ENCODE measurements at regions not wholly inside any gene's neighbourhood (a gene's known extent, or its start where the extent isn't known, plus 50 kb on each side); places are given as distances from the start of the nearest gene placed in this dataset.
"Not testable (repeated sequence)": the region's sequence is repeated elsewhere in the genome, so short reads cannot be mapped to it uniquely, and the experiment has no call there.

DNA sequence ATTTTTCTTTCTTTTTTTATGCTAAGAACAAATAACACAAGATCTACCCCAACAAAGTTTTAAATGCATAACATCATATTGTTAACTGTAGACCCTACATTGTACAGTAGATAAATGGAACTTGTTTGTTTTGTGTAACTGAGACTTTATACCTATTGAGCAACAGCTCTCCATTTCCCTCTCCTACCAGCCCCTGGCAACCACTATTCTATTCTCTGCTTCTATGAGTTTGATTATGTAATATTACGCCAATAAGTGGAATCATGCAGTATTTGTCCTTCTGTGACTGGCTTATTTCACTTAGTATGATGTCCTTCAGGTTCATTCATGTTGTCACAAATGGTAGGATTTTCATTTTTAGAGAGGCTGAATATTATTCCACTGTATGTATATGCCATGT lies 308.2 kb upstream of the PRR16 start:
- no peak for DNase-seq

DNA sequence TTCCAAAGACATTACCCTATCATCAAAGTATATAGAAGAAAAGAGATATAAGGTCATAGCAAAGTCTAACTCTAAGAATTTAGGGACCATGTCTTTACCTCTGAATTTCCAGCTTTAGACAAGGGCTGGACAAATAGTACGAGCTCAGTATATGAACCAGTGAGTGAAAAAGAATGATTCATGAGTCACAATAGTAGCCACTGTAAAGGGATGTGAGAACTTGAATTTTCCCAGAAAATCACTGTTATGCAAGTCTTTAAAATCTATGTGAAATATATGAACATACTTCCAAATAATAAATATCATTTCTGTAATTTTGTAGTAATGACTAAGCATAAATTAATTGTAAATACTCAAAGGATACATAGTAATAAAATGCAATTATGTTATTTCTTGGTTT lies 305.9 kb upstream of the PRR16 start:
- DNase-seq: no peak

DNA sequence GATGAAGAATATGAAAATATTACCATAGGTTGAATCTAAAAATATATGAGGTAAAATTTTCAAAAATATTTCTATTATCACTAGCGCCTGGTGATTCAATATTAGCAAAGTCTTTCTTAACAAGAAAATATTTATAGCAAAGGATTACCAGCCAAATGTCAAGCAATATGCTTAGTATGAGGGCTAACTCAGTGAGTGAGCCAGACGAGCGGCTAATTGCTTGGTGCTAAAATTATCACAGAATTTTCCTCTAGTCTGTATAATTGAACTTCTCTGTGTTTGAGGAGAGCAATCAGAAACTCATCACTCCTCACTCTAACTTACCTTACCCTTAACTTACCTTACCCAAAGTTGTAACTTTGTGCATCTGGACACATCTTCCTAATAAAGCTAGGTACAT lies 304.9 kb upstream of the PRR16 start:
- no peak for DNase-seq

DNA sequence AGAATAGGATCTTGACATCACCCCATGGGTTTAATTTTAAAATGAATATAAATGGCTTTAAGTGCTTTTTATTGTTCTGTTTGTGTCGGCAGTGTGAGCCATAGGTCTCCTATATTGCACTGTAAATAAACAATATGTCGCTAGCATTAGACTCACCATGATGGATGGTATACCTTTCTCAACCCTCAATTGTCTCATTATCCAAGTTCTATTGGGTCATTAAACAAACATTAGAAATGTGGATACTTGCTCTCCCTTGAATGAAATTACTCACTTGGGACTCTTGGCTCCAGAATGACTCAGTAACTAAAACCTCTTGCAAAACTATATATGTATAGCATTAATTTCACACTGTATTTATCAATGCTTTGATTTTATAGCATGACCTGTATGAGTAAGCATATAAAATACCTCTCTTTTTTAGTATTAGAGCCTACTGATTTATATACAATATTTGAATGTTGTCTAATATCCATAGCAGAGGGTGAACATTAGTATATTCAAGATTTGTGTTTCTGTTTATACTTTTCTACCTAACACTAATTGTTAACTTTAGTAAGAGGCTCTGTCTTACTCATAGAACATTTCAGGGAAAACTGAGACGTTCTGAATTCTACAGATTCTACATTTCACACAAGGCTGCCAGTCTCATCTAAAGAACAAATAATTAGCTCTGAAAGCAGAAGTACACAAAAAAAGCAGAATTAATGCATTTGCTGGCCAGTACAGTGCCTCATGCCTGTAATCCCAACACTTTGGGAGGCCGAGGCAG lies 303.8 kb upstream of the PRR16 start:
- DNase-seq: no peak

DNA sequence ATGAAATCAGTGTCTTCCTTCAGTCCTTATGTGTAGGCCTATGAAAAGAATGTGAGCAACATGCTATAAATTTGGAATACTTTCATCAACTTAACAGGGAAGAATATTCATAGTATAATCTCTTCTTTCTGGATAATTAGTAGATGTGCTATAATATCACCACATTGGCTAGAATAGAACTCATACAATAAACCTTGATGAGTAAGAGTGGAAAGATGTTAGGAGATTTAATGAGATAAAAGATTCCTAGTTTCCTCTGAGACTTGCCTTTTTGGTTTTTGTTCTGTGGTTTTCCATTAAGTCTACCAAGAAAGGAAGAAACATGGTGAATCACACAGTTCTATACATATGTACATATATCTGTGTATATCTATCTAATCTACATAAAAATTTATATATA lies 301.8 kb upstream of the PRR16 start:
- DNase-seq: no peak

DNA sequence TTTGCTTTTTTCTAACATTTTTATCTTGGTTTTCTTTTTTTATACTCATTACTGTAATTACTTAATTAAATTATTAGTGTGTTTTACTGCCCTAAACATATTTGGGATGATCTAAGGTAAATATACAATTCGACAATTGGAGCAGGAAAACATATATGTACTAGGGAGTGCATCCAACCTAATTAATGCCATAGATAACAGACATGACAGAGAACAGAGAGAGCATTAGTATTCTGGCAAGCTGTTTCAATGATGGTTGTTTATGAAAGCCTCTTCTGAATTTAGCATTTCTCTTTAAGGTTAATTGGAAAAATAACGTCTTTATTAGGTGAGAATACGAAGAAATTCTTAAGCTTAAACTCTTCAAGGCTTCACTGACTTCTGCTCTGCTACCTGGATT lies 300.1 kb upstream of the PRR16 start:
- no peak for DNase-seq

DNA sequence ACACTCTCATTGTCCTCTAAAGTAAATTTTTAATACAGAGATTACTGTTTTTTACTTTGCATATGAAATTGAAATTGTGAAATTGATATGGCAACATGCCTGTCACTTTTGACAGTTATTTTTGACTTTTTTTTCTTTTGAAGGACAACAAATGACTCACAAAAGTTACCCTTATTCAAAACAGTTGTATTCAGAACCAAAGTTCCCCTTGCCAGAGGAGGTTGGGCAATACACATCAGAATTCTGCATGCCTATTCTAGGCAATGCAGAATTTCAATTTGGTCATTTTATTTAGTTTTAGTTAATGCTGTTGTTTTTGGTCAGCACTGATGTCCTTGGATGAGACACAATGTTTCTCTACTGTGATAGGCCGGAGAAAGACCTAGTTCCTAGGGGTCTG lies 299.1 kb upstream of the PRR16 start:
- no peak for DNase-seq

DNA sequence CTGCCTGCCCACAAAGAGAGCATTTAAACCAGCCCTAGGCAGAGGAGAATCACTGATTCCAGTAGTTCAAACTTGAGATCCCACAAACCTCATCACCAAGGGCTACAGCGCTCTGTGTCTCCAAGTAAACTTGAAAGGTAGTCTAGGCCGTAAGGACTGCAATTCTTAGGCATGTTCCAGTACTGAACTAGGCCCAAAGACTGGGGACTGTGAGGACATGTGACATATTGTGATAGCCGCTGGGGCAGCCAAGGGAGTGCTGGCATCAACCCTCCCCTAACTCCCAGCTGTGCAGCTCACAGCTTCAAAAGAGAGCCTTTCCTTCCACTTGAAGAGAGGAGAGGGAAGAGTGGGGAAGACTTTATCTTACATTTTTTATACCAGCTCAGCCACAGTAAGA lies 291.0 kb upstream of the PRR16 start:
- DNase-seq: no peak

DNA sequence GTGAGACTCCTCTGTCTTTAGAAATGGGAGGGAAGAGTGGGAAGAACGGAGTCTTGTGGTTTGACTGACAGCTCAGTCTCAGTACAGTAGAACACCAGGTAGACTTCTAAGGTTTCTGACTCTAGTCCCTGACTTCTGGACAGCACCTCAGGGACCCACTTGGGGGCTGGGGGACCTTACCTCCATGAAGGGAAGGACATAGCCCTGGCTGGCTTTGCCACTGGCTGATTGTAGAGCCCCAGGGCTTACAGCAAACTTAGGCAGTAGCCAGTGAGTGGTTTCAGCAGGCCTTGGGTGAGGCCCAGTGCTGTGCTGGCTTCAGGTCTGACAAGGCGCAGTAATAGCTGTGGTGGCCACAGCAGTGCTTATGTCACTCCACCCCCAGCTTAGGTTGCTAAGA lies 290.0 kb upstream of the PRR16 start:
- DNase-seq: no peak

DNA sequence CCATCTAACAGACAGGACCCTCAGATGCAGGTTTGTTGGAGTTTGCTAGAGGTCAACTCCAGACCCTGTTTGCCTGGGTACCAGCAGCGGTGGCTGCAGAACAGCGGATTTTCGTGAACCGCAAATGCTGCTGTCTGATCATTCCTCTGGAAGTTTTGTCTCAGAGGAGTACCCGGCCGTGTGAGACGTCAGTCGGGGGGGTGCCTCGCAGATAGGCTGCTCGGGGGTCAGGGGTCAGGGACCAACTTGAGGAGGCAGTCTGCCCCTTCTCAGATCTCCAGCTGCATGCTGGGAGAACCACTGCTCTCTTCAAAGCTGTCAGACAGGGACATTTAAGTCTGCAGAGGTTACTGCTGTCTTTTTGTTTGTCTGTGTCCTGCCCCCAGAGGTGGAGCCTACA lies 282.9 kb upstream of the PRR16 start:
- DNase-seq: not testable (repeated sequence)

DNA sequence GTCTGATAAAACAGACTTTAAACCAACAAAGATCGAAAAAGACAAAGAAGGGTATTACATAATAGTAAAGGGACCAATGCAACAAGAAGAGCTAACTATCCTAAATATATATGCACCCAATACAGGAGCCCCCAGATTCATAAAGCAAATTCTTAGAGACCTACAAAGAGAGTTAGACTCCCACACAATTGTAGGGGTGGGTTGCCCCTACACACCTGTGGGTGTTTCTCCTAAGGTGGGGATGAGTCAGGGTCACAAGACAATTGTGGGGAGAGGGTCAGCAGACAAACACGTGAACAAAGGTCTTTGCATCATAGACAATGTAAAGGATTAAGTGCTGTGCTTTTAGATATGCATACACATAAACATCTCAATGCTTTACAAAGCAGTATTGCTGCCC lies 269.4 kb upstream of the PRR16 start:
- DNase-seq: not testable (repeated sequence)

DNA sequence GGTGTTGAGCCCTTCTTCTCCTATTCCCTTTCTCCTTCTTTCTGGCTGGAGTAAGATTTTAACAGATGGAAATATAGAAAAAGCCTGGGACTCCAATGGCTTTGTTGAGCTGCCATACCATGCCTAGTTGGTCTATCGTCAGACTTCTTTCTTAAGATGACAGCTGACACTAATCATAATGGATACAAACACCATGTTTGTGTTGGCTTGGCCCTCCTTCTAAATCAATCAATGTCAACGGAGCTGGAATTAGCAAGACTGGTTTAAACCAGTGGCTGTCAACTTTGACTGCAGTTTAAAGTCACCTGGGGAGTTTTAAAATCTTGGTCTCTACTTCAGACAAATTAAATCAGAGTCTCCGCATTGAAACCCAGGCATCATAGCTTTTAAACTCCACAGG lies 264.5 kb upstream of the PRR16 start:
- DNase-seq: no peak

DNA sequence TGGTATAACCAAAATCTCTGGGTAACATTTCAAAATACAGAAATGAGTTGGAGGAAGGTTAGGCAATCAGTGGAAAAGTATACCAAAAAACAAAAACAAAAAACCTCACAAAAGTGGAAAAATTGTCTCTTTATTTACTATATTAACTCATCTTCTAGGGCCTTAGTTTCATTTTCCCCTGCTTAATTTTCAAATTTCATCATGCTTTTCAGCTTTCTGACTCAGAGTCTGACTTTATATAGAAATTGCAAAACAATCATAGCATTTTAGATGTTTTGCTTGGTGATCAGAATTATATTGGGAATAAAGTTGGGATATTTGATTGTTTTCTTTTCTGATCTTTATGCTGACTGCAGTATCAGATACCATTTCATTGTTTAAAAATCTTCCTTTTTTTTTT lies 257.0 kb upstream of the PRR16 start:
- no peak for DNase-seq

DNA sequence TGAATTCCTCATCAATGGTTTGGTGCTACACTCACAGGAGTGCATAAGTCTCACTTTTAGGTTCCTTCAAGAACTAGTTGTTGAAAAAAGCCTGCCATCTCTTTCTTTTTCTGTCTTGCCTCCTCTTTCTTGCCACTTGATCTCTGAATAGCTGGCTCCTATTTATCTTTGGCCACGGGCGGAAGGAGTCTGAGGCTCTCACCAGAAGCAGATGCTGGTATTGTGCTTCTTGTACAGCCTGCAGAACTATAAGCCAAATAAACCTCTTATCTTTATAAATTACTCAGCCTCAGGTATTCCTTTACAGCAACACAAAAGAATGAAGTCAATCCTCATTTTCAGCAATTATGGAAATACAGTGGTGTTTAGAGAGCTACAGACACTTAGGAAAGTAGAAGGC lies 247.1 kb upstream of the PRR16 start:
- no peak for DNase-seq

DNA sequence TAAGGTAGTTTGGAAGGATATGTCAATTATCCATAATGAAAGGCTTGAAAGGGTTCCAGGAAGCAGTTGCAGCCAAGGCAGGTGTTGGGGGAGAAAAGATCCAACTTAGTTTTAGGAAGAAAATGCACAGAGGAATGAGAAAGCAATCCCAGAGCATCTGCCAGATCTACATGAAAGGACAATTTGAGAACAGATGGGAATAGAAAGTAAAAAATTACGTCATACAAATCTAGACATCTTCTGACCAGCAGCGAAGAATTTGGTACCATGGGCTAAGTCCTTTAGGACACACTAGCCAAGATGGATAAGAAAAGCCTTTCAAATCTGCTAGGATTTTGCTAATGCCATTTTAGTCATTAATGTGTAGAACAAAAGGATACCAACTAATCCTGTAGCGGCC lies 244.1 kb upstream of the PRR16 start:
- no peak for DNase-seq

DNA sequence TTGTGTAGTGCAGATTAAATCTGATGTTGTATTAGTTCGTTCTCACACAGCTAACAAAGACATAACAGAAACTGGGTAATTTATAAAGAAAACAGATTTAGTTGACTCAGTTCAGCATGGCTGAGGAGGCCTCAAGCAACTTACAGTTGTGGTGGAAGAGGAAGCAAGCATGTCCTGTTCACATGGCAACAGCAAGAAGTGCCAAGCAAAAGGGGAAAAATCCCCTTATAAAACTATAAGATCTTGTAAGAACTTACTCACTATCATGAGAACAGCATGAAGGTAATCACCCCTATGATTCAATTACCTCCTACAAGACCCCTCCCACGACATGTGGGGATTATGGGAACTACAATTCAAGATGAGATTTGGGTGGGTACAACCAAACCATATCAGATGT lies 238.6 kb upstream of the PRR16 start:
- no peak for DNase-seq

DNA sequence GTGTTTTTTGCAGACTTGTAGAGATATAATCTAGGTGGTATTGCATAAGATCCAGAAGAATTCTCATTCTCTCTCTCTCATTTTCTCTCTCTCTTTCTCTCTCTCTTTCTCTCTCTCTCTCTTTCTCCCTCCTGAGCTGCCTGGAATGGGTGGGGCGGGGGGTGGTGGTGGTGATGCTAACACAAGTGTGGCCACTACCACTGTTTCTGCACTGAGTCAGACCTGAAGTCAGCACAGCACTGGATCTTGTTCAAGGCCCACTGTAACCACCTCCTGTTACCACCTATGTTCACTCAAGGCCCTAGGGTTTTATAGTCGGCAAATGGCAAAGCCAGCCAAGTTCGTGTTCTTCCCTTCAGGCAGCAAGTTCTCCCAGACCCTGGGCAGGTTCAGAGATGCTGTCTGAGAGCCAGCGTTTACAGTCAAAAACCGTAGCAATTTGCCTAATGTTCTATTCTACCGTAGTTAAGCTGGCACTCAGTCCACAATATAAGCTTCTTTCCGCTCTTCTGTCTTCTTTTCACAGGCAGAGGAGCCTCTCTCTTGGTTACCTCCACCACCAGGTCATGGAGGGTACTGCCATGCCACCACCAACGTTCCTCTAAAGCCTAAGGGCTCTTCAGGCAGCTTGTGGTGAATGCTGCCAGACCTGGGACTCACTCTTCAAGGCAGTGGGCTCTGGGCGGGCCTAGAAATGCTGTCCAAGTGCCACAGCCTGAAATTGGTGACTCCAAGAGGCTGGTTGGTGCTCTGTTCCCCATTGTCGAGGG lies 235.7 kb upstream of the PRR16 start:
- no peak for DNase-seq

DNA sequence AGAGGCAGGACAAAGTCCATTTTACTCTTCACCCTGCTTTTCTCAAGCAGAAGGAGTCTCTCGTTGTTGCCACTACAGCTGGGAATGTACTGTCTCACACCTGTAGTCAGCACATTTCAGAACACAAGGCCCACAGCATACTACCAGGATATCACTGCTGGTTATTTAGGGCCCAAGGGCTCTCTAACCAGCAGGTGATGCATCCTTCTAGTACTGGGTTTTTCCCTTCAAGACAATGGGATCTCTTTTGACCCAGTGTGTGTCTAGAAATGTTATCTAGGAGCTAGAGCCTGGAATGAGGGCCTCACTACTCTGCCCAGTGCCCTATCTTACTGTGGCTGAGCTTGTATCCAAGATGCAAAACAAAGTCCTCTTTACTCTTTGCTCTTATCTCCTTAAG lies 235.1 kb upstream of the PRR16 start:
- no peak for DNase-seq

DNA sequence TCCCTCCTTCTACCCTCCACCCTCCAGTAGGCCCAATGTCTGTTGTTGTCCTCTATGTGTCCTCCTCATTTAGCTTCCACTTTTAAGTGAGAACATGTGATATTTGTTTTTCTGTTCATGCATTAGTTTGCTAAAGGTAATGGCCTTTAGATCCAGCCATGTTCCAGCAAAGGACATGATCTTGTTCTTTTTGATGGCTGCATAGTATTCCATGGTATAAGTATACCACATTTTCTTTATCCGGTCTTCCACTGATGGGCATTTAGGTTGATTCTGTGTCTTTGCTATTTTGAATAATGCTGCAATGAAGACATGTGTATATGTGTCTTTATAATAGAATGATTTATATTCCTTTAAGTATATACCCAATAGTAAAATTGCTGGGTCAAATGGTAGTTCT lies 232.5 kb upstream of the PRR16 start:
- no peak for DNase-seq

DNA sequence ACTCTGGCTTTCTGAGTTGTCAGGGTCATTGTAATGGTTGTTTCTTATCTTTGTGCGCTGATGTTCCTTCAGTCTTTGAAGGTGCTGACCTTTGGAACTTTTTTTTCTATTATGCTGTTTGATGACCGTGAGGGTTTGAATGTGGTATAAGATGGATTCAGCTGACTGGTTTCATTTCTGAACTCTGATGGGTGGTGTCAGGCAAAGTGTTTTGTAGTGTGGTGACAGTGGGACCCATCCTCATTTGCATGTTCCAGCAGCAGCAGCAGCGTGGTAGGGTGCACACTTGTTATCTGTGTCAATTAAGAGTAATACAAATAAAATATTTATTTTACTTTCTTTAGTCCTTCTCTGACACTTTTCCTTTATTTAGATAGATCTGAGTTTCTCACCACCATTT lies 227.7 kb upstream of the PRR16 start:
- no peak for DNase-seq

DNA sequence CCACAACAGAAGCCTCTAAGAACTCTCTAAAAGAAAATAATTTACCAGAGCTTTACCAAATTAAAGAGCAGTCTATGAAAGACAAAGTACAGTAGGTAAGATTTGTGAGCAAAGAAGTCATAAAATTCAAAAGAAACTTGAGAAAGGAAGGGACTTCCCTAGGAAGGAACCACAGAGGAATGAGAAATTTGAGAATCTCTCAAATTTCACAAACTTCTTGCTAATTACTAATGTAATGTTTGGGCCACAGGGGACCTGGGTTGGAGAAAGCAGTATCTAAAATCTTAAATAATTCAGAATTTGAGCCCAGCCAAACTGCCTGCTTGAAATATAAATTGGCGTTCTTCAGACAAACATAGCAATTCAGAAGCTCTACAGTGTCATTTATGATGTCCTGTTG lies 225.0 kb upstream of the PRR16 start:
- no peak for DNase-seq

DNA sequence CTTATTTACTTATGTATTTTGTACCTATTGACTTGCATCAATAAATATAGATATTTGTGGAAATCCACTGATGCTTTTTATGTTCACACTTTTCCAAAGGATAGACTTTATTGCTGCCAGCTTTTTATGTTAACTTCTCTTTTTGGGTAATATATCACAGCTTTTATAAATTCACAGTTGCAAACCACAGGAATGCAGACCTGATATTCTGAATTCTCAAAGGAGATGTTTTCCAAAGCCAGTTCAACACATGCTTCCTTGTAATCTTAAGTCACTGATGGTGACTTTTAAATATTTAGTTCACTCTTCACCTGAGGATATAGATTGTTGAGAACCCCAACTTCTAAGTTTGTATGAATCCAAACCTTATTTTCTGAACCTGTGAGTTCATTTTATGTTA lies 223.4 kb upstream of the PRR16 start:
- no peak for DNase-seq

DNA sequence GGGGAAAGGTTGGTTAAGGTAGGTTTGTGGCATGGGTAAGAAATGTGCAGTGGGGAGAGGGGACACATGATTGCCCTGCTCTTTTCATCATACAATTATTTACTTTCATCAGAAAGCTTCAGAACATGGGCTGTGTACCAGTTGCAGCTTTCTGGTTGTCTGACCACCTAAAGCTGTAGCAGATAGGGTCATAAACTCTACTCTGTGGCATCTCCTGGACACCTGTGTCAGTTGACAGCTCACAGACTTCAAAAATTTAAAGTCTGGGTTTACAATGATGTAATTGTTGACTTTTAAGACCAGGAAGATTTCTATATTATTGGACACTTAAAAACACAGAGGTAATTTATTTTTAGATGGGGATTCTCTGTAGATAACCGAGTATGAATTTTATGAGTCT lies 222.7 kb upstream of the PRR16 start:
- DNase-seq: no peak

DNA sequence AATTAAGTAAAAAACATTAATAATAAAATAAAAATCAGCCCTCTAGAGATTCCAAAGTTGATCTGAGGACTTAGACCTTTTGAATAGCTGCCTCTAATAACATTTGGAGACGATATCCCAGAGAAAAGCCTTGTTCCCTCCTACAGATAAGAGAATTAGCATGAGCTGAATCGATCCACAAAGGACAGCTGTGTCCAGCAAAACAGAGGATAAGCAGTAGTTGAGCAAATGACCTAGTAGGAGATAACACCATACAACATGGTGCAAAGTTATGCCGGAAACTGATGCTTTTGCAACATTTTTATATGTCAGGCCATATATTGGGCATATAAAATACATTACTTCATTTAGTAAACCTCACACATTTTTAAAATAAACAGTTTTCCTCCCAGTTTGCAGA lies 212.2 kb upstream of the PRR16 start:
- no peak for DNase-seq

DNA sequence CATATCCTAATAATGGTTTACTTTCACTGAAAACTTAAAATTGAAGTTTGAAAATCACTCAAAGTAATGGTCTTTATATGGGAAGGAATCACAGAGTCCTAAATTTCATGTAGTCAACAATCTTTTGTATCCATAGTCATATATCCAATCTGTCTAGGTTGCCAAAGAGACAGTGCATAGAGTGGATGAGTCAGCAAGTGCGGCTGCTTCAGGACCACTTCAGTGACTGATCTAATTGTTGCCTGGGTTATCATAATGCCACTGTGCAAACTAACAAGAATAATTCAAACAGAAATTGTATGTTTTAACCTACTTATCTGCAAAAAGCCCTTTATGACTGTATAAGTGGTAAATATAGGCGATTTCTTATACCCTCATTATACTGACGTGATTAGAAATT lies 211.3 kb upstream of the PRR16 start:
- peak; percentile 41 for DNase-seq
